B cell (primary cell): ENCODE measurements at regions not wholly inside any gene's neighbourhood (a gene's known extent, or its start where the extent isn't known, plus 50 kb on each side); places are given as distances from the start of the nearest gene placed in this dataset.

Experiments
- ATAC-seq: fragments of 200-7000 bp; cut with Tn5 transposase; one replicate; pipeline ENCODE4 v1.10.0; 2021; ENCODE audit warnings: low read depth, mild to moderate bottlenecking, moderate number of reproducible peaks, moderate library complexity
- CTCF ChIA-PET: fragments of 350-600 bp; sonication (Branson Sonifier 250); formaldehyde crosslinking; loops from one replicate; lab custom pipeline; 2021; ENCODE audit warnings: antibody characterized with exemption, inconsistent platforms; lab: Charles Lee
- POLR2A ChIA-PET: fragments of 350-600 bp; sonication (Branson Sonifier 250); formaldehyde crosslinking; loops from one replicate; lab custom pipeline; 2021; ENCODE audit warnings: antibody characterized with exemption; lab: Charles Lee
- DNase-seq: peaks from one replicate; pipeline ENCODE4 v3.0.0; 2013
- H2AFZ ChIP-seq: 2 replicates; pipeline ENCODE4 v1.6.1; 2012; ENCODE audit warnings: mild to moderate bottlenecking, low read depth, low read length; ENCODE audit not compliant: insufficient read depth, poor library complexity, severe bottlenecking
- H3K27ac ChIP-seq, 2 donors: 1 replicate in 1 of 2; 2 replicates in 1 of 2; pipeline ENCODE4 v1.5.1; 2012 to 2013; ENCODE audit warnings: low read length in 2 of 2, mild to moderate bottlenecking in 2 of 2, moderate library complexity in 1 of 2
- H3K27me3 ChIP-seq, 4 experiments: fragments of 200-600 bp in 1 of 4; sonication (generic) in 1 of 4; replicated peaks in 1 of 4; 1 replicate in 2 of 4; 2 replicates in 2 of 4; pipeline versions ENCODE4 v1.6.1 to v1.7.0; 2013 to 2016; ENCODE audit warnings: low read length in 3 of 4, mild to moderate bottlenecking in 2 of 4, mixed read lengths in 1 of 4, moderate library complexity in 1 of 4; ENCODE audit not compliant: insufficient read depth in 4 of 4, control insufficient read depth in 3 of 4; ENCODE audit errors: control extremely low read depth in 1 of 4
- H3K36me3 ChIP-seq, 2 experiments: replicated peaks in 1 of 2; 1 replicate in 1 of 2; 2 replicates in 1 of 2; pipeline versions ENCODE4 v1.6.1 to v1.7.1; 2013; ENCODE audit warnings: low read length in 1 of 2; ENCODE audit not compliant: insufficient read depth in 2 of 2, control insufficient read depth in 1 of 2; ENCODE audit errors: control extremely low read depth in 1 of 2, extremely low read depth in 1 of 2
- H3K4me1 ChIP-seq, 2 donors: fragments of 200-600 bp in 1 of 2; sonication (generic) in 1 of 2; 1 replicate in 1 of 2; 2 replicates in 1 of 2; pipeline versions ENCODE4 v1.5.1 to v1.6.1; 2013 to 2017; ENCODE audit warnings: low read length in 2 of 2; ENCODE audit not compliant: control insufficient read depth in 2 of 2, insufficient read depth in 2 of 2
- H3K4me2 ChIP-seq: replicated peaks from 2 replicates; pipeline ENCODE3; 2012; ENCODE audit warnings: mild to moderate bottlenecking, low read depth, low read length; ENCODE audit not compliant: poor library complexity, severe bottlenecking
- H3K4me3 ChIP-seq, 5 experiments: fragments of 200-600 bp in 1 of 5; sonication (generic) in 1 of 5; 1 replicate in 3 of 5; 2 replicates in 2 of 5; pipeline versions ENCODE4 v1.5.1 to v1.7.0; 2011 to 2016; ENCODE audit warnings: low read length in 4 of 5, mild to moderate bottlenecking in 4 of 5, low read depth in 2 of 5, control low read depth in 1 of 5, moderate library complexity in 1 of 5; ENCODE audit not compliant: insufficient read depth in 1 of 5; ENCODE audit errors: control extremely low read depth in 1 of 5, extremely low read depth in 1 of 5
- H3K79me2 ChIP-seq: fragments of 200-600 bp; sonication (generic); one replicate; pipeline ENCODE4 v1.6.0; 2016; ENCODE audit warnings: low read length; ENCODE audit not compliant: control insufficient read depth, insufficient read depth
- H3K9ac ChIP-seq: fragments of 200-600 bp; sonication (generic); 2 replicates; pipeline ENCODE4 v1.6.1; 2017; ENCODE audit warnings: mild to moderate bottlenecking, low read length, moderate library complexity
- H3K9me3 ChIP-seq, 3 donors: one replicate each; pipeline versions ENCODE4 v1.6.1 to v1.7.1; 2013; ENCODE audit warnings: low read length in 2 of 3; ENCODE audit not compliant: control insufficient read depth in 2 of 3, insufficient read depth in 1 of 3; ENCODE audit errors: control extremely low read depth in 1 of 3
- H4K20me1 ChIP-seq: 2 replicates; pipeline ENCODE4 v1.6.0; 2012; ENCODE audit warnings: mild to moderate bottlenecking, low read length; ENCODE audit not compliant: insufficient read depth, control insufficient read depth, poor library complexity, severe bottlenecking
- H3K27ac Mint-ChIP-seq: one replicate; pipeline ENCODE4 v1.8.0; 2021; ENCODE audit warnings: mixed read lengths
- H3K27me3 Mint-ChIP-seq: one replicate; pipeline ENCODE4 v1.8.0; 2021; ENCODE audit warnings: mixed read lengths
- H3K4me1 Mint-ChIP-seq: one replicate; pipeline ENCODE4 v1.8.0; 2021; ENCODE audit warnings: mixed read lengths
- H3K4me3 Mint-ChIP-seq: one replicate; pipeline ENCODE4 v1.8.0; 2021; ENCODE audit warnings: mixed read lengths
- H3K9me3 Mint-ChIP-seq: one replicate; pipeline ENCODE4 v1.8.0; 2022; ENCODE audit warnings: mixed read lengths; ENCODE audit not compliant: insufficient read depth
- EZH2 ChIP-seq: IDR thresholded peaks from 2 replicates; pipeline ENCODE4 v1.6.1; 2012; ENCODE audit warnings: borderline replicate concordance, low read depth, mild to moderate bottlenecking, moderate library complexity, low read length; ENCODE audit not compliant: insufficient read depth, poor library complexity, severe bottlenecking
- WGBS: methylation state at CpG from one replicate; pipeline ENCODE4 v1.1.5; 2013; ENCODE audit warnings: missing lambda C conversion rate; ENCODE audit not compliant: insufficient coverage; 5-methylcytosine and 5-hydroxymethylcytosine counted together
- intact Hi-C: fragments of 100-400 bp; cut with micrococcal nuclease; formaldehyde crosslinking; loops from one replicate; pipeline ENCODE4 v1.10.0; 2022
- TF ChIP-seq, protein P1 (sequence below): fragments of 200-600 bp; IDR thresholded peaks from one replicate; pipeline ENCODE4 v1.8.0; 2022; ENCODE audit warnings: antibody characterized with exemption, mild to moderate bottlenecking

GRCh38 chr12:105935981-105936380 is 202.8 kb downstream of the NUAK1 start:
- H4K20me1 ChIP-seq: no peaks in the 10 kb centered on the region
- TF ChIP-seq EZH2: no peak
- TF ChIP-seq, protein P1, sequence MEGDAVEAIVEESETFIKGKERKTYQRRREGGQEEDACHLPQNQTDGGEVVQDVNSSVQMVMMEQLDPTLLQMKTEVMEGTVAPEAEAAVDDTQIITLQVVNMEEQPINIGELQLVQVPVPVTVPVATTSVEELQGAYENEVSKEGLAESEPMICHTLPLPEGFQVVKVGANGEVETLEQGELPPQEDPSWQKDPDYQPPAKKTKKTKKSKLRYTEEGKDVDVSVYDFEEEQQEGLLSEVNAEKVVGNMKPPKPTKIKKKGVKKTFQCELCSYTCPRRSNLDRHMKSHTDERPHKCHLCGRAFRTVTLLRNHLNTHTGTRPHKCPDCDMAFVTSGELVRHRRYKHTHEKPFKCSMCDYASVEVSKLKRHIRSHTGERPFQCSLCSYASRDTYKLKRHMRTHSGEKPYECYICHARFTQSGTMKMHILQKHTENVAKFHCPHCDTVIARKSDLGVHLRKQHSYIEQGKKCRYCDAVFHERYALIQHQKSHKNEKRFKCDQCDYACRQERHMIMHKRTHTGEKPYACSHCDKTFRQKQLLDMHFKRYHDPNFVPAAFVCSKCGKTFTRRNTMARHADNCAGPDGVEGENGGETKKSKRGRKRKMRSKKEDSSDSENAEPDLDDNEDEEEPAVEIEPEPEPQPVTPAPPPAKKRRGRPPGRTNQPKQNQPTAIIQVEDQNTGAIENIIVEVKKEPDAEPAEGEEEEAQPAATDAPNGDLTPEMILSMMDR: no peak
- ATAC-seq (no peak), DNase-seq (no peak)
- ChIA-PET CTCF (no interaction called here), POLR2A (no interaction called here)
- H3K4me3 Mint-ChIP-seq: no peak overlapping the region
- H3K4me1 ChIP-seq: no peaks in the 10 kb centered on the region
- peaks cover 0 to 3% (median 0%) of the 10 kb centered on the region in 3 donors for H3K9me3 ChIP-seq
- no peak overlapping the region for H3K4me2 ChIP-seq
- H3K79me2 ChIP-seq: no peaks in the 10 kb centered on the region
- H3K27me3 Mint-ChIP-seq: peaks cover 14% of the 10 kb centered on the region
- intact Hi-C loops: no loop called here
- H3K4me3 ChIP-seq: no peak overlapping the region
- H3K27me3 ChIP-seq: no peaks in the 10 kb centered on the region
- no peak overlapping the region for H3K9ac ChIP-seq
- no peaks in the 10 kb centered on the region for H3K9me3 Mint-ChIP-seq
- H3K4me1 Mint-ChIP-seq: no peaks in the 10 kb centered on the region
- H3K27ac ChIP-seq: no peak overlapping the region
- H3K27ac Mint-ChIP-seq: no peak overlapping the region
- H2AFZ ChIP-seq: no peak overlapping the region
- no peaks in the 10 kb centered on the region for H3K36me3 ChIP-seq
- WGBS: 49% methylated on average over 2 of the region's 3 CpGs

DNA sequence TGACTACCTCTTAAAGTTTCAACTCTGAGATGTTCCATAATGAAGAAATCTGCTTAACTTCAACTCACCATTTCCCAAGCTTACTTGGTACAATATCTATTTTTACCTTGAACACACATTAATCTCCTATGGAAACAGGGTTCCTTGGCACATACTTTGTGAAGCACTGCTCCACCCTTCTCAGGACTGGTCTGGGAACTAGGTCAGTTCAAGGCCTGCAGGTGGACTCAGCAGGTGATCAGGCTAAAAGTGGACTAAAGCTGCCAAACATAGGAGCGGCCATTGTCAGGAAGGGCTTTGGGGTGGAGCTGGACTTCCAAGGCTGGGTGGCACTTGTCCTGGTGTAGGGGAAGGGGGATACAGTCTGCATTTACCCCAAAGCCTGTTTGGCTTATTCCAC is 202.3 kb downstream of the NUAK1 start:
- H3K9ac ChIP-seq: no peak overlapping the region
- TF ChIP-seq, protein P1: no peak
- no peak for TF ChIP-seq EZH2
- Mint-ChIP-seq H3K9me3 (no peaks in the 10 kb centered on the region), H3K4me1 (no peaks in the 10 kb centered on the region), H3K27me3 (peaks cover 14% of the 10 kb centered on the region), H3K27ac (no peak overlapping the region), H3K4me3 (no peak overlapping the region)
- no peak overlapping the region for H3K4me3 ChIP-seq
- H3K4me2 ChIP-seq: no peak overlapping the region
- CTCF ChIA-PET: no interaction called here
- H3K9me3 ChIP-seq: peaks cover 0 to 3% (median 0%) of the 10 kb centered on the region in 3 donors
- H3K27ac ChIP-seq: no peak overlapping the region
- no peaks in the 10 kb centered on the region for H3K4me1 ChIP-seq
- no peaks in the 10 kb centered on the region for H3K27me3 ChIP-seq
- no peaks in the 10 kb centered on the region for H3K79me2 ChIP-seq
- no peaks in the 10 kb centered on the region for H4K20me1 ChIP-seq
- 88% methylated on average over 1 of the region's 1 CpG for WGBS
- DNase-seq (no peak), ATAC-seq (no peak)
- no peak overlapping the region for H2AFZ ChIP-seq
- intact Hi-C loops: no loop called here
- POLR2A ChIA-PET: no interaction called here
- no peaks in the 10 kb centered on the region for H3K36me3 ChIP-seq
